Muscle layer of duodenum (tissue), 2 donors: ENCODE measurements at regions not wholly inside any gene's neighbourhood (a gene's known extent, or its start where the extent isn't known, plus 50 kb on each side); places are given as distances from the start of the nearest gene placed in this dataset.

Experiments
- H3K27ac ChIP-seq: one replicate; pipeline ENCODE4 v1.7.0; 2013; ENCODE audit warnings: mild to moderate bottlenecking, low read length
- H3K27me3 ChIP-seq: one replicate; pipeline ENCODE4 v1.7.0; 2013; ENCODE audit warnings: low read depth, mild to moderate bottlenecking, control low read depth, low read length
- H3K36me3 ChIP-seq, 2 donors: one replicate each; pipeline ENCODE4 v1.7.0; 2013; ENCODE audit warnings: low read length in 2 of 2, control low read depth in 1 of 2, mild to moderate bottlenecking in 1 of 2; ENCODE audit not compliant: insufficient read depth in 2 of 2, control insufficient read depth in 1 of 2
- H3K4me1 ChIP-seq, 2 donors: one replicate each; pipeline ENCODE4 v1.7.0; 2013; ENCODE audit warnings: low read length in 2 of 2, mild to moderate bottlenecking in 2 of 2, control low read depth in 1 of 2, moderate library complexity in 1 of 2; ENCODE audit not compliant: insufficient read depth in 2 of 2, control insufficient read depth in 1 of 2
- H3K4me3 ChIP-seq, 2 donors: one replicate each; pipeline ENCODE4 v1.7.0; 2013; ENCODE audit warnings: low read length in 2 of 2, low read depth in 1 of 2, mild to moderate bottlenecking in 1 of 2
- H3K9me3 ChIP-seq, 2 donors: one replicate each; pipeline ENCODE4 v1.7.0; 2013; ENCODE audit warnings: low read length in 2 of 2, control low read depth in 1 of 2, mild to moderate bottlenecking in 1 of 2; ENCODE audit not compliant: control insufficient read depth in 1 of 2
- donor health status: healthy.

DNA sequence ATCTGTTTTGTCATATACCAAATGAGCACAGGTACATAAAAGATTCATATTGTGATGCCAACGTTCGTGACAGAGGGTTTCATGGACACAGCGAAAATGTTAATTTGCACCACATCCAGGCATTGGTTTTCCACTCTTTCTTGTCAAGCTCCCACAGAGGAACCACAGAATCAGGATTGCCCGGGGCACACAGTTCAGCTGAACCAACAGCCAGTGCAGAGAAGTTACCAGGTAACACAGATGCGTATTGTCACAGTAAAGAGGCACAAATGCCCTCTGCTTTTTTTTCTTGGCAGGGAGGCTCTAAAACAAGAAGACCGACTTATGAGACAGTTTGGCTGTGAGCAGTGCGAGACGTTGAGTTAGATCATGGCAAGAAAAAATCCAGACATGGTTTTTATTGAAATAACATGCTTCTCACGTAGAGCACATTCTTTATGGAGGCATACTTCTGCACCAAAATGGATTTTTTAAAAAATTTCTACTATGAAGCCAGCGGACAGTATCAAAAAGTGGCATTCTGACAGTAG lies 331.1 kb upstream of the KIAA1217 start:
- H3K4me1 ChIP-seq, result no peaks in the 10 kb centered on the region
- H3K27me3 ChIP-seq, result no peaks in the 10 kb centered on the region
- no peak overlapping the region for H3K27ac ChIP-seq
- H3K36me3 ChIP-seq, result no peaks in the 10 kb centered on the region
- H3K4me3 ChIP-seq, result no peak overlapping the region
- H3K9me3 ChIP-seq, result no peaks in the 10 kb centered on the region

DNA sequence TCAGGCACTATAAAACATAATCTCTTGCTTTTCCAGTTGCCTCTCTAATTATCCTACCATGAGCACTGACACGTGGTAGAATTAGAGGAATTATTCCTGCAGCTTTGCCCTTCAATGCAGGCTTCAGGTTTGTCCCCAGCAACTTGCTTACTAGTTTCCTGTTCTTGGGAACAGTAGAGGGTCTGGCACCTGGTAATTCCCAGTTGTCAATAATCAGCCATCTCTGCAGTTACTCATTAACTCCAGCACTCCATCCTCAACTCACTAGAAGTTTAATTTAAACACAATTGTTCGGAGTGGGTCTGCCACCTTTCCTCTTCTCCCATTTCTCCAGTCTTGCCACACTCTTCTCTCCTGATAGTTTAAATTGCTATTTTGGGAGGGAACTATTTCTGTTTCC lies 324.3 kb upstream of the KIAA1217 start:
- no peaks in the 10 kb centered on the region for H3K9me3 ChIP-seq
- H3K36me3 ChIP-seq, result no peaks in the 10 kb centered on the region
- H3K4me1 ChIP-seq, result no peaks in the 10 kb centered on the region
- H3K4me3 ChIP-seq, result no peak overlapping the region
- no peak overlapping the region for H3K27ac ChIP-seq
- no peaks in the 10 kb centered on the region for H3K27me3 ChIP-seq

DNA sequence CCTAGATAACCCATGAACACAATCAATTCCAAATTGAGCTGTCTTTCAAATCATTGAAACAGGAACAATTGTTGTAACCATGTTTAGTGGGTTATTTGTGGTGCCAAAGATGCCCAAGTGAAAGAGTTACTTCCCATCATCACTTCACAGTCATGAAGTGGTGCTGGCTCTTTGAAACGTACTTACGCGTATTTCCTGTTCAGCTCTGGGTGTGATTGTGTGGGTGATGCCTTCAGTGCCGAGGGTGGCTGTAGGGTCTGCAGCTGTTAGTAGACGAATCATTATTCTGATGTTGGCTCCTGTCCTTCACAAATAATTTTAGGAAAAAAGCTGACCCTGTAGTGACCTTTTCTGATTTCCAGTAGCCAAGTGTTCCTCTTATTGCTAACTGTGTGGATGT lies 323.1 kb upstream of the KIAA1217 start:
- Histone ChIP-seq H3K27ac (no peak overlapping the region), H3K9me3 (no peaks in the 10 kb centered on the region), H3K4me3 (no peak overlapping the region), H3K27me3 (no peaks in the 10 kb centered on the region), H3K36me3 (no peaks in the 10 kb centered on the region), H3K4me1 (no peaks in the 10 kb centered on the region)

DNA sequence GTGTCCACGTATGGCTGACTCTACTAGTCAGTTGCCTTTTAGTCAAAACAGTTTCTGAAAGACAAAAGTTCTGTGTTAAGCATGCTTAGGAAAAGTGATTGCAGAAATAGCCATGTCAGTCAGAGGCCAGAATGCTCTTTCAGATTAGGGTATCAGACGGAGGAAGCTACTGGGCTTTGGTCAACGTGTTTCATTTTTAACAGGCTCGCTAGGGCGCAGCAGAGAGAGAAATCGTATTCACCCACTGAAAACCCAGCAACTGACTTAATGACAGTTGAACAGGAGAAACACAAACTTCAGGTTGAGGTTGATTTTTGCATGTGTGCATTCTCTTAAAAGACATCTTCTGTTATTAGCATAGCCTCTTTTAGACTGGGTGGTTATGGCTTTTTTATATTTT lies 322.6 kb upstream of the KIAA1217 start:
- no peaks in the 10 kb centered on the region for H3K27me3 ChIP-seq
- no peak overlapping the region for H3K27ac ChIP-seq
- H3K36me3 ChIP-seq, result no peaks in the 10 kb centered on the region
- H3K4me3 ChIP-seq, result no peak overlapping the region
- no peaks in the 10 kb centered on the region for H3K4me1 ChIP-seq
- H3K9me3 ChIP-seq, result no peaks in the 10 kb centered on the region

DNA sequence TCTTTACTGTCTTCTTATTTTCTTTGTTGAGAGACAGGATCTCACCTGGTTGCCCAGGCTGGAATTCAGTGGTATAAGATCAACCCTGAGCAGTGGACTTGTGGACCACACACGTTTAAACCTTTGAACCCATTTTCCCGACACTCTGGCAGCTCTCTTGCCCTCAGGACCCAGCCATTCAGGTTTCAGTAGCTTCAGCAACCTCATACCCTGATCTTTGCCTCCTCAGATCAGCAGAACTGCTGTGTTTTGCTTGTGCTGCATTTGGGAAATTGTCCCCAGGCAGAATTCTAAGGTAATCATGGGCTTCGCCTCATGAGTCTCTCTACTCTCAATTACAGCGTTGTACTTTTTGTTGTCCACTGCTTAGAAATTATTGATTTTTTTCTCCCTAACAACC lies 317.6 kb upstream of the KIAA1217 start:
- H3K27ac ChIP-seq, result no peak overlapping the region
- H3K27me3 ChIP-seq, result no peaks in the 10 kb centered on the region
- H3K4me1 ChIP-seq, result no peaks in the 10 kb centered on the region
- H3K36me3 ChIP-seq, result no peaks in the 10 kb centered on the region
- no peak overlapping the region for H3K4me3 ChIP-seq
- no peaks in the 10 kb centered on the region for H3K9me3 ChIP-seq

DNA sequence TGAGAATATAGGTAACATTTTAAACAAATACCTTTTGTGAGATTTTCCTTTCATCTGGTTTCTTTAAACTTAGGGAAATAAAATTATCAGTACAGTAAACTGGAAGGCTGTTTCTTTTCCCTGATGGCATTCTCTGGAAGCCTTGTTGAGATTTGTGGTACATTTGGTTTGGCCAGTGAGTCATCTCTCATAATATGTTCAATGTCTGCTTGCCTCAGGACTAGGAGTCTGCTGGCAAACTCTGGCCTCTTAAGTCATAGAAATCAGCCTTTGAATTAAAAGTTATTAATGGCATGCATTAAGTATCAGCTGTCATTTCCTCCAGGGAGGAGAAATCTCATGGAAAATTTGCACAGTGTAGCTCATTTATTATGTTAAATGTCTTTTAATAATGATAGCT lies 316.6 kb upstream of the KIAA1217 start:
- no peak overlapping the region for H3K4me3 ChIP-seq
- H3K4me1 ChIP-seq, result no peaks in the 10 kb centered on the region
- no peaks in the 10 kb centered on the region for H3K9me3 ChIP-seq
- H3K36me3 ChIP-seq, result no peaks in the 10 kb centered on the region
- no peak overlapping the region for H3K27ac ChIP-seq
- no peaks in the 10 kb centered on the region for H3K27me3 ChIP-seq

DNA sequence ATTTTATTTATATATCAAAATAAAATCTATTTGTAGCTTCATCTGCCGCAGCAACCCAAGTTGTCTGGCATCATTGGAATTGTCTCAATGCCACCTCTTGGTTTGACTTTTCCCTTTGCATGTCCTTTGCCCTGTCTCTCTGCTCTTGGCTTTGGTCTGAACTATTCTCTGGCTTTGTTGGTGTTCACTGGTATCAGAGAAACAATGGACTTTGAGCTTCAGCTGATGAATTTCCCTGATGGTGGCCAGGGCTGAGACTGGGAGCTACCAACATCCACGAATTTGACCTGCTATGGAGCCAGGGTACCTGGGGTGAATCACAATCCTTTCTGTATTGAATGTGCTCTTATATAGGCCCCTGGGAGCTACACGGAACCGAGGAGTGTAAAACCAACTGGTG lies 311.7 kb upstream of the KIAA1217 start:
- no peak overlapping the region for H3K27ac ChIP-seq
- H3K36me3 ChIP-seq, result no peaks in the 10 kb centered on the region
- no peaks in the 10 kb centered on the region for H3K4me1 ChIP-seq
- no peaks in the 10 kb centered on the region for H3K9me3 ChIP-seq
- H3K27me3 ChIP-seq, result no peaks in the 10 kb centered on the region
- H3K4me3 ChIP-seq, result no peak overlapping the region

DNA sequence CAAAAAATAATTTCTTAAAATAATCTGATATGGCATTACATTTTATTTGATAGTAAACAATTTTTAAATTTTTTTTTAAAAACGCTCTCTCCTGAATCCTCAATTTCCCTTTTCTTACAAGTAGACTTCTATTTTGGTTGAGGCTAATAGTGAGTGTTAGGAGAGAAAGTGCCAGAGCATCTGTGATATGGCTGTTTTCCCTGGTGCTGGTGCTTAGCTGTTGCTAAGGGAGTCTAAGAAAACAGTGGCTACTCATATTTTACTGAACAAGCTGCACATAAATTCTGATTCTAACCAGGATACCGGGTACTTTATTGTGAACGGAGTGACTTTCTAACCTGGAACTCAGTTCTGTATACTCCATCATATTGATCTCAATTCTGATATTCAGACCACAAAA lies 311.1 kb upstream of the KIAA1217 start:
- H3K9me3 ChIP-seq, result no peaks in the 10 kb centered on the region
- H3K27ac ChIP-seq, result no peak overlapping the region
- H3K4me3 ChIP-seq, result no peak overlapping the region
- H3K4me1 ChIP-seq, result no peaks in the 10 kb centered on the region
- no peaks in the 10 kb centered on the region for H3K27me3 ChIP-seq
- H3K36me3 ChIP-seq, result no peaks in the 10 kb centered on the region

DNA sequence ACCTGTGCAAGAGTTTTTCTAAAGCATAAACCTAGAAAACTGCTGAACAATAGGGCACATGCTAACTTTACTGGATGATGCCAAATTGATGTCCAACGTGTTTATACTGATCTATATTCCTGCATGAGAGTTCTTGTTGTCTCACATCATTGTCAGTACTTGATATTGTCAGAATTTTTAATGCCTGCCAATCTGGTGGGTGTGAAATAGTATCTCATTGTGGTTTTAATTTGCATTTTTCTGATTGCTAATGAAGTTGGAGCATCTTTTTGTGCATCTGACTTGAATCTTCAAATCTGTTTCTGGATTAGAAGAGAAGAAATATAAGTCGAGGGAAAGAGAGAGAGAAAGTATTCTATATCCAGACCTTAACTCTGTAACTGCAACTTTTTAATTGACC lies 309.8 kb upstream of the KIAA1217 start:
- no peak overlapping the region for H3K27ac ChIP-seq
- H3K36me3 ChIP-seq, result no peaks in the 10 kb centered on the region
- no peaks in the 10 kb centered on the region for H3K27me3 ChIP-seq
- H3K4me1 ChIP-seq, result no peaks in the 10 kb centered on the region
- H3K9me3 ChIP-seq, result no peaks in the 10 kb centered on the region
- H3K4me3 ChIP-seq, result no peak overlapping the region

DNA sequence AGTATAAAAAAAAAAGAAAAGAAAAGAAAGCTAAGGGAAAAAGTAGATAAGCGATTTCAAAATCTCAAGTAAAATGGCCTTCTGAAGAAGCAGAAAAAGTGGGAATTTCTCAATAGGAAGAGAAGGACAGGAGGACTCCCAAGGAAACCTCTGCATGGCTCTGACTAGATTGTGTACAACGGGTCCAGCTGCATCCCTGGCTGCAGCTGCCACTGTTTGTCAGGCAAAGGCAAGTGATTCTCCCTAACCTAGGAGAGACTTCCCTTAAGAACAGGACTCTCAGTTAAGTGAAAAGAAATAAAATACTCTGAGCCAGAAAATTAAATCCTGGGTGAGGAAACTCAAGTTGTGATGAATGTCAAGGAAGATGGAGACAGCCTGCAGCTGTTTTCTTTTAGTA lies 298.6 kb upstream of the KIAA1217 start:
- no peaks in the 10 kb centered on the region for H3K27me3 ChIP-seq
- no peak overlapping the region for H3K4me3 ChIP-seq
- H3K27ac ChIP-seq, result no peak overlapping the region
- H3K9me3 ChIP-seq, result no peaks in the 10 kb centered on the region
- H3K36me3 ChIP-seq, result no peaks in the 10 kb centered on the region
- H3K4me1 ChIP-seq, result no peaks in the 10 kb centered on the region

DNA sequence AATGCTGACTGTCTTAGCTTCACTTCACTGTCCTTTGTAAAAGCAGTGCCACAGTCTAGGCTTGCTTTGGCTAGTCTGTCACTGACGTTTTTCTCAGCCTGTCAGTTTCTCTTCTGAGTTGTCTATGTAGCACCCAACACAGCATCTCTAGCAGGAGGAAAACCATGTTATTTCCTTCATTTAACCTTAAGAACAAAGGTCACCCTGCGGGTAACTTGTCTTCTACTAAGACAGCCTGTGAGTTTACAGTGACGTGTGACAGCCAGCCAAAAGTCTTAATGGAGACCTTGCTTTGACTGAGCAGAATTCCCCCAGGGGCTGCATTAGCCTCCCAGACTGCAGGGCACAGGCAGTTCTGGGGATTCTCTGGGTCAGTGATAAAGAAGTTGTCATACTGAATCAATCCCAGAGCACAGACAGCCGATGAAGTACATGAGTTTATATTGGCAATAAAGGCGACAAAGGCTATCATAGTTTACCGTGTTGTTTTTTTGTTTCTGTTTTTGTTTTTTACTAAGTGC lies 296.0 kb upstream of the KIAA1217 start:
- H3K4me1 ChIP-seq, result no peaks in the 10 kb centered on the region
- no peaks in the 10 kb centered on the region for H3K9me3 ChIP-seq
- no peaks in the 10 kb centered on the region for H3K27me3 ChIP-seq
- no peak overlapping the region for H3K4me3 ChIP-seq
- H3K36me3 ChIP-seq, result no peaks in the 10 kb centered on the region
- H3K27ac ChIP-seq, result no peak overlapping the region

DNA sequence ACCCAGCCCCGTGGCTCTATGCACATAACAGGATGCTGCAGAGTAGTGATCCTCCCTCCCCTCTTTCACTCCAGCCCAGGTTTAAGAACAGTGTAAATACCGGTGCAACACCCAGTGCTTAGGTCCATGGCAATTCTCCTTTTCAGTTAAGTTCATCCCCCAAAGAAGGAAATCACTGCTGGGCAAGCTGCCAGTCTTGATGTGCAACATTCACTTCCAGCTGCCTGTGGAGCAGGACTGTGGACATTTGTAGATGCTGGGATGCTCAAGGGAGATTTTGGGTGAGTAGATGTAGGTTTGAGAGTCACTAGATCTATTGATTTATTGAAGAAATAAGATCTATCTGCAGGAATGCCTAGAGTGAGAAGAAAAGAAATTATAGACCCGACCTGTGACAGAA lies 294.3 kb upstream of the KIAA1217 start:
- Histone ChIP-seq H3K4me1 (no peaks in the 10 kb centered on the region), H3K27me3 (no peaks in the 10 kb centered on the region), H3K4me3 (no peak overlapping the region), H3K36me3 (no peaks in the 10 kb centered on the region), H3K9me3 (no peaks in the 10 kb centered on the region), H3K27ac (no peak overlapping the region)
